Ovary (tissue), 3 donors: ENCODE measurements at regions not wholly inside any gene's neighbourhood (a gene's known extent, or its start where the extent isn't known, plus 50 kb on each side); places are given as distances from the start of the nearest gene placed in this dataset.

ENCODE experiments used
- CTCF ChIP-seq, 3 donors: fragments of 450-650 bp in 2 of 3; fragments of 200-600 bp in 1 of 3; IDR thresholded peaks; one replicate each; pipeline versions ENCODE4 v1.5.1 to v1.8.0; 2016 to 2022; ENCODE audit warnings: antibody characterized with exemption in 3 of 3, mild to moderate bottlenecking in 1 of 3
- POLR2A ChIP-seq: fragments of 450-650 bp; IDR thresholded peaks from one replicate; pipeline ENCODE4 v1.6.1; 2017; ENCODE audit warnings: antibody characterized with exemption, mild to moderate bottlenecking, moderate library complexity
- donor health status: DM: no; HTN: no; CAD: no.

- TF ChIP-seq CTCF (IDR thresholded peaks at IDR 0.05) (no peak), POLR2A (no peak)
Measured at GRCh38 chr2:62382757-62383156, 123.2 kb downstream of the TMEM17 start.
